ENCODE measurements at regions not wholly inside any gene's neighbourhood (a gene's known extent, or its start where the extent isn't known, plus 50 kb on each side); places are given as distances from the start of the nearest gene placed in this dataset.
"Not testable (repeated sequence)": the region's sequence is repeated elsewhere in the genome, so short reads cannot be mapped to it uniquely, and the experiment has no call there.

DNA sequence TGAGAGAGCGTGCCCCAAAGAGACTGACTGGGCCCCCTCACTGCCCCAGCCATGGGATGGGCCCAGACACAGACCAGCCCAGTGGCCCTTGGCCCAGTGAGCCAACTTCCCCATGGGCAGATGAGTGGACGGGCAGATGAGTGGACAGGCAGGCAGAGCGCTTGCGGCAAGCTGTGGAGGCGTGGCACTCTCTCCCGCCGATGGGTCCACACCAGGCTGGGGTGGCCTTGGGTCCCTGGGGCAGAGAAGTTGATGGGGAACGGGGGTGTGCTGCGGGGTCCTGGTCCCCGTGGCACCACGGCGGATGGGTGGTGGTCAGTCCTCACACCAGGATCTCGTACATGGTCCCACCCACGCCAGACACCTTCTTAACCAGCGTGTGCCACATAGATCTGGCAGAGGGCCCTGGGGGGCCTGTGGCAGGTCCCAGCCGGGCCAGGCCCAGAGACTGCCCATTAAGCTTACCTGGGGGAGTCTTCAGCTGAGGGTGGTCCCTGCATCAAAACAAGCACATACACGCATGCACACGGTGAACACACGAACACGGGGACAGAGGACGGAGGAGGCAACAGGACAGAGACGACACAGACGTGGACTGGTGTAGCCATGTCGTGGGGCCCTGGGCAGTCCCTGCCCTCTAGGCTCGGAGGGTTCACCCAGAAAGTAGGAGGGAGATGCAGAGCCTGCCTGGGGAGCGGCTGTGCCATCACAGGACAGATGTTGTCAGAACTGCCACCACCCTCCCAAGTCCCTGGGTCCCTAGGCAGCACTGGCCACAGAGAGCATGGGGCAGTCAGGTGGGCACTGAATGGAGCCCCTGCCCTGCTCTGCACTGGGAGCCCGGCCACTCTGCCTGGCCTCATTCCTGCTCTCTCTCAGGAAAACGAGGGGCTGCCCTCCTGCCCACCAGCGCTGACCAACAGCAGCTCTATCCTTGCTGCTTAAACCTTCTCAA, 182.2 kb downstream of the IGLL1 start:
- no peak for DNase-seq (ENCODE audit: low read depth in 2 of 3, low spot score in 2 of 3)

DNA sequence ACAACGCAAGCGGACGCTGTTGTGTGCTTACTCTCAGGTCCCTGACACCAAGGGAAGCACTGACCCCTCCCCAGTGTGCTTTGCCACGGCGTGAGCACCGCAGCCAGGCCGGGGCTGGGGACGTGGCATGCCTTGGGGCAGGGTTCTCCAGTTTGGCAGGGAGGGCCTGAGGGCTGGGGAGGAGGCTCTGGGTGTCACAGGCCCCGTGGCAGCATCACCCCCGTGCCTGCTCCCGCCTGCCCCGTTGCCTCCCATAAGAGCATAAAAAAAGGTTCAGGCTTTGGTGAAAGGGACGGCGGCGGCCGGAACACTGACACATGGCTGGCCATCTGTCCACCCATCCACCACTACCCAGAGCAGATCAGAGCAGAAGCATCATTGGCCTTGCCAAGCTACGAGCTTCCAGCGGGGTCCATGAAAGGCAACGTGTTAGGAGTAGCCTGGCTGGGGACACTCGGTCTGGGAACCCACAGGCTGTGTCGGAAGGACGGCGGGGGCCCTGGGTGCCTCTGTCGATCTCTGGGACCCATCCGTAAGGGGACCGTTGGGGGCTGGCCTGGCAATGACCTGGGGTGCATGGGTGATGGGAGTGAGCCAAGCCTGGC, 183.0 kb downstream of the IGLL1 start:
- DNase-seq (ENCODE audit: low read depth in 2 of 3, low spot score in 2 of 3): no peak

DNA sequence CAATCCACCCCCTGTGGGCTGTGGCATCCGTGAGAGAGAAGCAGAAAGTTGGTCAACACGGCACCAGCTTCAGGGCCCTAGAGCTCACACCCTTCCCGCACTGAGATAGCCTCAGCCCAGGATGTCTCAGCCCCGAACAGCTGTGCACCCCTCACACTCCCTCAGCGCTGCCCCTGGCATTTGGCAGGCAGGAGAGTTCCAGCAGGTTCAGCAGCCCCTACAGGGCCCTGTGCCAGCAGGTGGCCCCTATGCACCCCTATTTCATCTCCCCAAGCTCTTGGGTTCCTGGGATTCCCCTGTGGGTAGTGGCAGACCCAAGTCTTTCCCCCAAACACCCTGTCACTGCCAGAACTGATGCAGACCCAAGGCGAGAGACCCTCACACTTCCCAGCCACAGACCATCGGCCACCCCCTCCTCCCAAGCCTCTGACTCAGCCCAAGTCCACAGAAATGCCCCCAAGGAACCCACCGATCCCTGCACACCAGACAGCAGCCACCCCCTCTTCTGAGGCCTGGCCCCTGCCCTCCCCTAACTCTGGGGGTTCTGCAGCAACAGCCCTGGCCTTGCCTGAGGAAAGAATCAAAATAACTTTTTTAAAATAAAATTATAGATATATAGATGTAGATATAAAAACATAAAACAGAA, 183.6 kb downstream of the IGLL1 start:
- no peak for DNase-seq (ENCODE audit: low read depth in 2 of 3, low spot score in 2 of 3)

DNA sequence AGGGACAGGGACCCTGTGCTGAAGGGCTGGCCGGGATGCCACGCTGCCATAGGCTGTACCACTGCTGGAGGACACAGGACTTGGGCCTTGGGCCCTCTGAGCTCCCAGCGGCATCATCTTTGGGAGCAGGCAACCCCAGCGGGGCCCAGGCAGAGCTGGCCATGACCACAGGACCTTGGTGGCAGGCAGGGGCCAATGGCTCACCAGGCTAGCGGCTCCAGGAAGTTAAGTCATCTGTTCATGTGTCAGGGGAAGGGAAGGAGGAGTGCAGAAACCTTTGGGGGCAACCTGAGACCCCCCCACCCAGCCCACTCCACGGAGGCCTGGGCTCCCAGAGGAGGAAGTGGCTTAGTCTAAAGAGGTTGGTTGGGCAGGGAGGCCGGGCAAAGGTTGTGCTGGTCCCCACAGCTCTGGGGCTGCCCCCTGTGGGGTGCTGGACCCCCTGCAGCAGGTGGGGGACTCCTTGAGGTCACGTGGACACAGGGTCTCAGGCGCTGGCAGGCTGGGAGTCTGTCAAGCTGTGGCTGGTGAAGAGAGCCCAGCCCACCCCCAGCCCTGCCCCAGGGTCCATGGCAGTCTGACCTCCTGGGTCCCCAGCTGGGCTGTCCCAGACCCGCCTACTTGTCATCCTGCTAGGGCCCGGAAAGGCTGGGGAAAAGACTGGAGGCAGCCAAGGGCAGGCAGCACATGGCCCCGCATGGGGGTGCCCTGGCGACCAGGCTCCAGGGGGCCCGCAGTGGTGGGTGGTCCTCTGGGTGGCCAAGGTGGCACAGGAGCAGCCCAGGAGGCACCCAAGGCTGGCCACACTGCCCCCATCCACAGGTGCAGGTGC, 184.3 kb downstream of the IGLL1 start:
- peak in 2 of 3 donors; percentile 47 to 50 for DNase-seq (ENCODE audit: low read depth in 2 of 3, low spot score in 2 of 3)

DNA sequence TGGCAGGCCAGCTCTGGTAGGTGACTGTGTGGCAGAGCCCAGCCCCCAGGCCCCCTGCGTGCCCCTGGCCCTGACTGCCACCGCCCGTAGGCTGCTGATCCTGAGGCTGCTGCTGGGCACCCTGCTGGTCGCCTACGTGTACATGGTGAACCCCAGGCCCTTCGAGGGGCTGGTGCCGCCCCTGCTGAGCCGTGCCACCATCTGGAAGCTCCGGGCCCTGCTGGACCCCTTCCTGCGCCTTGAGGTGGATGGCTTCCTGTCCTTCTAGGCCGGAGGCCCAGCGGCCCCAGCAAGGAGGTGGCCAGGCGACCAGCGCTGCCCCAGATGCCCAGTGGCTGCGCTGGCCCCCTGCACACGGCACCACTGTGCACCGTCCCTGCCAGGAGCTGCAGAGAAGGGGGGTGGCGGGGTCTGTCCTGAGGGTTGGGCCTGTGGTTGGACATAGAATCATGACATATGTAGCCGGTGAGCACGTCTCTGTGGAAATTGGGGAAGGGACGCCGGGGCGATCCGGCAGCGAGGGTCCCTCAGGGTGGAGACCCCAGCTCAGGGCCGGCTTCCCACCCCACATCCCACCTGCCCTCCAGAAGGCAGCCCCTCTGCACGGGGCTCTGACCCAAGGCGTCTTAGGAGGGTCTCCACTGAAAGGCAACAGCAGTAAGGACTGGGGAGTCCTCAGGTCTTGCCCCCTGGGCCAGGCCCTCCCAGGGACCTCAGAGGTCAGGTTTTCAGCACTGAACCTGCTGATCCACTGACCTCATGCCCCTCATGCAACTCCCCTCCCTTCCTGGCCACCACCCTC, 185.4 kb downstream of the IGLL1 start:
- DNase-seq (ENCODE audit: low read depth in 2 of 3, low spot score in 2 of 3): no peak

DNA sequence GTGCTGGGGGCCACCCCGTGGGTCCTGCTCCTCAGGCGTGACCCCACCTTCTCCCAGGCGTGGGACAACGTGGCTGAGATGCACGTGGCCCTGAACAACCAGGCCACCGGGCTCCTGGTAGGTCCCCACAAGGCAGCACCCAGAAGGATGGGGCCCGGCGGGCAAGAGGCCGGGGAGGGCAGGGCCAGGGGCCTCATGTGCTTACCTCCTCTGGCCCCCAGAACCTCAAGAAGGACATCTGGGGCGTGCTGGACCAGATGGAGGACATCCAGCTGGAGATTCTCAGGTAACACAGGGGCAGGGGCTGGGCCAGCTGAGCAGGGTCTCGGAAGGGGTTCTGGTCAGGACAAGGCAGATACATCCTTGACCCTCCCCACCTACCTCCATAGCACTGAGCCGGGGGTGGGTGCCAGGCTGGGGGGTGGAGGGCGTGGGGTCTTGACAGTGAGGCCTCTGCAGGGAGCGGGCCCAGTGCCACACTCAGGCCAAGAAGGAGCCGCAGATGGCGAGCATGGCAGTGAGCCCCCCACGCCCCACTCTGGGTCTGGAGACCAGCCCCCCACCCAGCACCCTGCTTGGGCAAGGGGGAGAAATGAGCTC, 186.3 kb downstream of the IGLL1 start:
- DNase-seq (ENCODE audit: low read depth in 2 of 3, low spot score in 2 of 3): no peak

DNA sequence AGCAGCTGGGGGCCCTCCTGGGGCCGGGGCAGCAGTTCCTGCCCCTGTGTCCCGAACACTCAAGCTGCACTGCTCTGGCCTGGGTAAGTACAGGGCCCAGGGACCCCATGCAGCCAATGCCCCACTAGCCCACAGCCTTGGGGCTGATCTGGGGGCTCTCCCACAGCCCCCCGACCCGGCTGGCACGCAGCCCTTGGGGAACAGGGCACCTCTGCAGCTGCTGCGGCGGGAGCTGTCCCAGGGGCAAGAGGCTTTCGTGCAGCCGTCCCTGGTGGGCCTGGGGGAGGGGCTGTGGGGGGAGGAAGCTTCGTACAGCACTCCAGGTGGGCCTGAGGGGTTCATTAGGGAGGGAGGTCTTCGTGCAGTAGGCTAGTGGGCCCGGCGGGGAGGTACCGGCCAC, 186.9 kb downstream of the IGLL1 start:
- DNase-seq (ENCODE audit: low read depth in 2 of 3, low spot score in 2 of 3): not testable (repeated sequence)

DNA sequence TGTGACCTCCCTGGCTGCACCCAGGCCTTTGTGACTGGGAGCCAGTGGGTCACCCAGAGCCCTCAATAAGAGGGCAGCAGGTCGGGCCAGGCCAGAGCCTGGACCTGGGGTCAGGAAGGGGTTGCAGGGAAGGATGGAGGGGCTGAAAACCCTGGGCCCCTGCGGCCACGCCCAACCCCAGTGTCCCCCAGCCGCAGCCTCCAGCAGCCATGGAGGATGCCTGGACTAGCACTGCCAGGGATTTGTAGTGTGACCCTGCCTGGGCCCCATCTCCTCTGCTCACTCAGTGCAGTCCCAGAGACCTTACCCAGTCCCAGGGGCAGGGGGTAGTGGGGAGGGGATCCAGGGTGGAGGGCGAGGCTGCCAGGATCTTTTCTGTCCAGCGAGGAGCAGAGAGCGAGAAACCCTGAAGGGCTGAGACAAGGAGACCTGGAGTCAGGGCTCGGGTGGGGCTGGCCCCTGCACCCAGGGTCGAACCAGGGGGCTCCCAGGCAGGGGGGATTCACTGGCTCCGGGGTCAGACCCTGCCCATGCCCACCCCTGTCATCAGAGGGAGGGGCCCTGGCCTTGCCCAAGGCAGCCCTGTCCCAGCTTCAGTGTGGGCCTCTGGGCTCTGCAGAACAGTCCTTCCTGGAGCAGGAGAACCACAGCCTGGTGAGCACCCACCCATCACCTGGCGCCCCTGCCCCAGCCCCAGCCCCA, 187.5 kb downstream of the IGLL1 start:
- no peak for DNase-seq (ENCODE audit: low read depth in 2 of 3, low spot score in 2 of 3)

DNA sequence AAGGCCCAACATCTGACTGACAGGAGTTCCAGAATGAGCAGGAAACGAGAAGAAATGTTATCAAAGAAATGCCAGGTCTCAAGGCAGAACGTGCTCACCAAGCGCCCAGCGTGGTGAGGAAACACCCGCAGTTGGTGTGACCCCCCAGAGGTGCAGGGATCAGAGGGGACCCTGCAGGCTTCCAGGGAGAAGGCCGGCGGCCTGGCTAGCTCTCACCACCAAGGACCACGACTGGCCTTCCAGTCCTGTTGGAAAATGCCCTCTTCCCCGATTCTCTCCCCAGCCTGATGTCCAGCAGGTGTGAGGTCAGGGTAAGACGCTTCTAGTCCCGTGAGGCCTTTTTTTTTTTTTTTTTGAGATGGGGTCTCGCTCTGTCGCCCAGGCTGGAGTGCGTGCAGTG, 189.1 kb downstream of the IGLL1 start:
- no peak for DNase-seq (ENCODE audit: low read depth in 2 of 3, low spot score in 2 of 3)

DNA sequence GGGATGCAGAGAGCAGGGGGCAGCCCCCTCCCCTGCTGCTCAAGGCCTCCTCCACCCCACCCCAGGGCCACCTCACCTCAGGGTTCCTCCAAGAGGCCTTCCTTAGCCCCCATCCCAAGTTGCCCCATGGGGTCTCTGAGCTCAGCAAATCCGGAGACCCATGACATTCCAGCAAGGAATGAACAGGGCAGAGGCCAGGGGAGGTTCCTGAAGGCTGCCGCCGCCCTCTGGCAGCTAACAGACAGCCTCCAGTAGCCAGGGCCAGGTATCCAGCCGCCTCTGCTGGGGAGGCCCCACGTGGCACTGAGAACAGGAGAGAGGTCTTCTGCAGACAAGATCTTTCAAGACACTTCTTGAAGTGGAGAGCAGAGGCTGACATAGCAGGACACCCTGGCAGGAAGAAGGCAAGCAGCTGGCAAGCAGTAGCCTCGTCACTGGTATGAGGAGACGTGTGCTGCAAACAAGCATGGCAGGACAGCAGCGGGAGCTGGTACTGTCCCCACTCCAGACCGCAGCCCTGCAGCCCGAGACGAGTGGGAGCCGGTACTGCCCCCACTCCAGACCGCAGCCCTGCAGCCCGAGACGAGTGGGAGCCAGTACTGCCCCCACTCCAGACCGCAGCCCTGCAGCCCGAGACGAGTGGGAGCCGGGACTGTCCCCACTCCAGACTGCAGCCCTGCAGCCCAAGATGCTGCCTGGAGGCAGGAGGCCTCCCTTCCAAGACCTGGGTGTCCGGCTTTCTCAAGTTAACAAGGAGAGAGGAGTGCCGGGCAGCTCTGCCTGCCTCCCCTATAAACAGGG, 190.6 kb downstream of the IGLL1 start:
- no peak for DNase-seq (ENCODE audit: low read depth in 2 of 3, low spot score in 2 of 3)

DNA sequence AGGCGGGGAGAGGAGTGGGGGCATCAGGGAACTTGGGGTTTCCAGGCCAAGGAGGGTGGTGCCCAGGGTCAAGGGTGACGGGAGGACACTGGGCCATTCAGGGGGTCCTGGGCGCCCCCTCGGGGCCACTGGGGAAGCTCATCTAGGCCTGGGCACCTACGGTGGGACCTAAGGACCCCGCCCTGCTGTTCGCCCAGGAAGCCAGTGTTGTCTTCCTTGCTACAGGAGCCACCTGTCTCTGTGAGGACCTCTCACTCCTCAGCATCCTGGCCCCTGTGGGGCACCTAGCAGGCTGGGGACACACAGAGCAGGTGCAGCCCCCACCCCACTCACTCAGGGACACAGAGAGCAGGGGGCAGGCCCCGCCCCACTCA, 191.6 kb downstream of the IGLL1 start:
- DNase-seq (ENCODE audit: low read depth in 2 of 3, low spot score in 2 of 3): no peak

DNA sequence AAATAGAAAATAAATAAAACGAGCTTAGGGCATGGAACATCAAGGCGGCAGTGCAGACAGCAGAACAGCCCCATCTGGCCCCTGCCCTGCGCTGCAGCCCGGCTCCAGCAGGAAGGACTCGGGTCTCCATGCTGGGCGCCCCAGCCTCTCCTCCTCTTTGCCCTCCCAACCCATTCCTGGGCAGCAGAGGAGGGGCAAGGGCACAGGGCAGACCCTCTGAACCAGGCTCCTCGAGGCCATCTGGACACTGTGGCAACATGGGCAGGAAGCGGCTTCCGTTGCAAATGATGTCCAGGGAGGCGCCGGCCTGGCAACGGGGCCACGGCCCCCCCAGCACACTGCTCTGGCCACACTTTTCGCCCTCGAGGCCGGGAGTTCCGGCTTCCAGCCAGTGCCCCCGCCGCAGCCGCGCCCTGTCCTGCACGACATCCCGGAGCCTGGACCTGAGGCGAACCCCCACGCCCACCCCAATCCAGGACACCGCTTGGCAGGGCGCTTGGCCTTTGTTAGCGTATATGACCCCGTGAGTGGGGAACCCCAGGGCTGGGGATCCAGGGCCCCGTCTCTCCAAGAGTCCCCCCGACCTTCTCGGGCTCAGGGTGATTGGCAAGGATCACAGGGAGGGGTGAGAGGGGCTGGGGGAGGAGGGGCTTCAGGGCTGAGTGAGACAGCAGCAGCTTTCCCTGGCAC, 192.1 kb downstream of the IGLL1 start:
- no peak for DNase-seq (ENCODE audit: low read depth in 2 of 3, low spot score in 2 of 3)

DNA sequence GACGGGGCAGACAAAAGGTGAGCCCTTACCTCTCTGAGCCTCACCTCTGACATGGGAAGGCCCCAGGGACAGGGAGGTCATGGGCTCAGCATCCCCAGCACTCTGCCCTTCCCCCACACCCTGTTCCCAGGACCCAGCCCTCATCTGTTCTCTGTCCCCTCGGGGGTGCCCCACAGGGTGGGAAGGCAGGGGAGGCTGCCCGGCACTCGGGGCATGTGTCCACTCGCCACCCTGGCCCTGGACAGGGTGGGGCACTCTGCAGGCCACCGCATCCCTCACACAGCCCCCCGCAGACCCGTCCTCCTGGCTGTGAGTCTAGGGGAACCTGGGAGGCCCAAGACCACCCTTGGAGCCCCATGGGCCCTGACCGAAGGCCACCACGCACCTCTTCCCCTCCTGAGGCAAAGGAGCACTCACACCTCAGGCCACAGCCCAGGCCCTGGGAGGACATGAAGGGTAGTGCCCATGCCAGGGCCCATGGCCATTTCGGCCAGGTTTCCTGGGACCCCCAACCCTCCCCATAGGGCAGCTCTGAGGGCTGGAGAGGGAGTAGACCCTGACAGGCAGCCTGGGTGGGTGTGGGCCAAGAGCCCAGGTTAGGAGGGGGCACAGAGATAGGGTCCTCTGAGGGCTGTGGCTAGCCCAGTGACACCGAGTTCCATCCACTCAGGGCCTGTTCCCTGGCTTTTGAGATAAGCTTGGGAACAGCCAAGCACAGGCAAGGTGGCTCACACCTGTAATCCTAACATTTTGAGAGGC, 193.1 kb downstream of the IGLL1 start:
- DNase-seq (ENCODE audit: low read depth in 2 of 3, low spot score in 2 of 3): no peak

DNA sequence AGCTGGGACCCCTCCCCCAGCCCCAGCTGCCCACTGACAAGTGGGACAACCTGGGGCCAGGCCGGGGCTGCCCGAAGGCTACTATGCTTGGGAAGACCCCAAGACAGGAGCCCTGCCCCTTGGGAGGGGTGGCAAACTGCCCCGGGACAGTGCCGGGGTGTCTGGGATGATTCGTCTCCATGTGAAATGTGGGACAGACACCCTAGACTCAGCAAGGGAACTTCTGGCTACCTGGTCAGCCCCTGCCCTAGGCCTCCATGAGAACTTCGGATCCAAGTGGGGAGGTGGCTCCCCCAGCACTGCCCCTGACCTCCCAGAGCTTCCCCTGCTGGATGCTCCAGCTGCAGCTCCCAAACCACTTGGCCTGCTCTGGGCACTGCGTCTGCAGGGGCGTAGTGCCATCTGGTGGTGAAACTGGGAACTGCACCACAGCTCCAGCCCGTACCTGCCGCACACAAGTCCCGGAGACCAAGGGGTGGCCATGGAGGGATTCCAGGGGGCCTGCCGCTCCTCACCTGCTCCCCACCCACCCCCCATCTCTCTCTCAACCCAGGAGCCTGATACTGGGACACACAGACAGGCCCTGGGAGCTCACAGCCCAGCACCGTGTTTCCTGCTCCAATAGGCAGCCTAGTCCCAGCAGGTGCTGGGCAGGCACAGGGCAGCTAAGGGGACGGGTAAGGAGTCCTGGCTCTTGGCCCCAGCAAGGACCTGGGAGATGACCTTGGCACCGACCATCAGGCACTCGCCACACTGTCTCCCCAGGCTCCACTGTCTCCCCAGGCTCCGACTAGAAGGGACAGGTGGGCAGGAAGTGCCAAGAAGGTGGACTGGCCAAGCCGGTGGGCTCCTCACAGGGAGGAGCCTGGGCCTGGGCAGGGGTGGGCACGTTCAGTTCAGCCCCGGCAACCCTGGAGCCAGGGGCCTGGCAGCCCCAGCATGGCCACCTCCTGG, 194.1 kb downstream of the IGLL1 start:
- DNase-seq (ENCODE audit: low read depth in 2 of 3, low spot score in 2 of 3): peak; percentile 68 to 77 (median 77)

DNA sequence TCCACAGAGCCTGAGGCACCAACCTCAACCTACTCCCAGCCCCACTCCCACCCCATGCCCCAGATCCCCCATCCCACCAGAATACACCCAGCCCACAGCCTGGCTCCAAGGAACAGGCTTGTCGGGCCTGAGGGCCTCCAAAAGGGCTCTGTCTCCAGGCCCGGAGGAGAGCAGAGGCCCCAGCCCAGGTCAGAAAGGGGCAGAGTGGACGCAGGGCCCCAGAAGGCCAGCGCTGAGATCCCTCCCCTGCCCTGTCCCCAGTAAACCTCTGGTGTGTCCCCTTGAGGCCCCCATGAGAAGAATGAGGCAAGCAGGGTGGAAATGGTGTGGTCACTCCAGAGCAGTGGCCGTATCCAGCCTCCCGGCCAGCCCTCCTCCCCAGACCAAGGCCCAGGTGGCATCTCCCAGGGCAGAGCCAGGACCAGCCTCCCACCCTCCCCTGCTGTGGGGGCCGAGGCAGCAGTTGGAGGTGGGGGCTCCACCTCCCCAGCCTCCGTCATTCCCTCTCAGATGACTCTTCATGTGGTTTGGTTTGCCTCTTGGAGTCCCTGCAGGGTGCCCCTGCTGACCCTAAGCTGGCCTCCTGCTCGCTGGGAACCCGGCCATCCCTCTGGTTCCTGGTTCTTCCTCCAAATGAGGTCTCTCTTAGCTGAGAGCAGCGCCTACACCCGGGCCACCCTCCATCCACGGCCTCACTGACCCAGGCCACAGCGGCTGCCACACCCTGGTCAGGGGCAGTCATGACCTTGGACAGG, 195.0 kb downstream of the IGLL1 start:
- no peak for DNase-seq (ENCODE audit: low read depth in 2 of 3, low spot score in 2 of 3)

Data from hematopoietic multipotent progenitor cell (in vitro differentiated cells).